ENCODE measurements at regions not wholly inside any gene's neighbourhood (a gene's known extent, or its start where the extent isn't known, plus 50 kb on each side); places are given as distances from the start of the nearest gene placed in this dataset.

DNA sequence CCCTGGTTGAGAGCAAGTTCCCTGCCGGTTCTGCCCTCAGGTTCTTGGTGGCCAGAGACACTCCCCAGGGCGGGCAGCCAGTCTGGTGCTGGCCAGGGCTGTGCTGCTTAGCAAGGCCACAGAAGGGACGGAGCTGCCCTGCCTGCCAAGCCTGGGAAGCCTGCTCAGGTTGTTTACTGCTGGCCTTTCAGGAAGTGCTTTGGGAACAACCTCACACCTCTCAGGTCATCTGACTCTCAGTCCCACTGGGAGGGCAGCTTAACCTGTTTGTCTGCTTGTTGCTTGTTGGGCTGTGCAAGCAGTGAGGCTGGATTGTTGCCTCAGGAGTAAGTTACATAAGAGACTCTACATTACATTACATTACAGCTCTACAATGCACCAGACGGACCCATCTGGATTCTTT lies 75.8 kb upstream of the AFDN start:
- TF ChIP-seq EZH2 (IDR thresholded peaks at IDR 0.05; ENCODE audit: low read depth) (no peak), CTCF (conservative IDR thresholded peaks at IDR 0.05) (no peak)
